Keratinocyte (primary cell): ENCODE measurements at regions not wholly inside any gene's neighbourhood (a gene's known extent, or its start where the extent isn't known, plus 50 kb on each side); places are given as distances from the start of the nearest gene placed in this dataset.

ENCODE experiments used
- DNase-seq: peaks from one replicate; pipeline ENCODE4 v3.0.0-alpha.2; 2011; ENCODE audit warnings: low read depth, missing footprints, low spot score
- FAIRE-seq: peaks from 2 replicates; lab custom pipeline; 2011; peaks lifted over from hg19 to GRCh38; lab: Jason Lieb, UNC
- H2AFZ ChIP-seq: 2 replicates; pipeline ENCODE4 v1.6.0; 2012; ENCODE audit warnings: low read length, control low read depth, inconsistent platforms; ENCODE audit not compliant: control insufficient read depth
- H3K27ac ChIP-seq: 2 replicates; pipeline ENCODE4 v1.5.1; 2011; ENCODE audit warnings: low read length; ENCODE audit not compliant: control insufficient read depth, insufficient read depth
- H3K27me3 ChIP-seq: 3 replicates; pipeline ENCODE4 v1.6.0; 2011; ENCODE audit warnings: low read length; ENCODE audit not compliant: control insufficient read depth, insufficient read depth; ENCODE audit errors: extremely low read depth
- H3K36me3 ChIP-seq, 2 experiments: 2 replicates in 1 of 2; 3 replicates in 1 of 2; pipeline ENCODE4 v1.5.1; 2011; ENCODE audit warnings: low read length in 2 of 2, mild to moderate bottlenecking in 1 of 2; ENCODE audit not compliant: control insufficient read depth in 2 of 2, insufficient read depth in 2 of 2; ENCODE audit errors: extremely low read depth in 1 of 2
- H3K4me1 ChIP-seq: 3 replicates; pipeline ENCODE4 v1.5.1; 2011; ENCODE audit warnings: low read length; ENCODE audit not compliant: control insufficient read depth, insufficient read depth; ENCODE audit errors: extremely low read depth
- H3K4me2 ChIP-seq: 3 replicates; pipeline ENCODE4 v1.6.0; 2011; ENCODE audit warnings: low read depth, low read length; ENCODE audit not compliant: control insufficient read depth, insufficient read depth; ENCODE audit errors: extremely low read depth
- H3K4me3 ChIP-seq, 3 experiments: fragments of 200-600 bp in 1 of 3; sonication (generic) in 1 of 3; 2 replicates in 2 of 3; 3 replicates in 1 of 3; pipeline ENCODE4 v1.5.1; 2011 to 2016; ENCODE audit warnings: low read length in 3 of 3, mild to moderate bottlenecking in 3 of 3, control low read depth in 2 of 3, inconsistent platforms in 1 of 3, low read depth in 1 of 3, mixed read lengths in 1 of 3, mixed run types in 1 of 3, moderate library complexity in 1 of 3; ENCODE audit not compliant: control insufficient read depth in 2 of 3, insufficient read depth in 2 of 3; ENCODE audit errors: extremely low read depth in 1 of 3
- H3K79me2 ChIP-seq: 2 replicates; pipeline ENCODE4 v1.6.0; 2012; ENCODE audit warnings: low read length; ENCODE audit not compliant: control insufficient read depth, insufficient read depth
- H3K9ac ChIP-seq: 3 replicates; pipeline ENCODE4 v1.6.0; 2011; ENCODE audit warnings: low read length; ENCODE audit not compliant: control insufficient read depth, insufficient read depth; ENCODE audit errors: extremely low read depth
- H3K9me1 ChIP-seq: 3 replicates; pipeline ENCODE4 v1.6.0; 2011; ENCODE audit warnings: low read length; ENCODE audit not compliant: control insufficient read depth, insufficient read depth; ENCODE audit errors: extremely low read depth
- H3K9me3 ChIP-seq: 2 replicates; pipeline ENCODE4 v1.5.1; 2012; ENCODE audit warnings: low read depth, low read length; ENCODE audit not compliant: control insufficient read depth
- H4K20me1 ChIP-seq: 3 replicates; pipeline ENCODE4 v1.6.0; 2011; ENCODE audit warnings: low read length; ENCODE audit not compliant: control insufficient read depth, insufficient read depth; ENCODE audit errors: extremely low read depth
- EZH2 ChIP-seq: IDR thresholded peaks from one replicate; pipeline ENCODE4 v1.6.1; 2012; ENCODE audit warnings: inconsistent platforms, mild to moderate bottlenecking, low read length, moderate library complexity
- dilution Hi-C: fragments of 300-500 bp; cut with MboI; formaldehyde crosslinking; loops from one replicate; pipeline ENCODE4 v1.7.0; 2020; ENCODE audit warnings: low sequenced_read_pairs; ENCODE audit not compliant: extremely low pct_ligation_motif_present
- TF ChIP-seq, protein P1 (sequence below), 3 experiments: IDR thresholded peaks in 1 of 3; conservative IDR thresholded peaks in 1 of 3; optimal IDR thresholded peaks in 1 of 3; 2 replicates in 2 of 3; 3 replicates in 1 of 3; pipeline versions ENCODE3 to v1.5.1; 2011; ENCODE audit warnings: low read length in 3 of 3, mild to moderate bottlenecking in 3 of 3, moderate library complexity in 2 of 3, control low read depth in 1 of 3, inconsistent platforms in 1 of 3; ENCODE audit not compliant: insufficient read depth in 2 of 3; ENCODE audit errors: extremely low read depth in 1 of 3

DNA sequence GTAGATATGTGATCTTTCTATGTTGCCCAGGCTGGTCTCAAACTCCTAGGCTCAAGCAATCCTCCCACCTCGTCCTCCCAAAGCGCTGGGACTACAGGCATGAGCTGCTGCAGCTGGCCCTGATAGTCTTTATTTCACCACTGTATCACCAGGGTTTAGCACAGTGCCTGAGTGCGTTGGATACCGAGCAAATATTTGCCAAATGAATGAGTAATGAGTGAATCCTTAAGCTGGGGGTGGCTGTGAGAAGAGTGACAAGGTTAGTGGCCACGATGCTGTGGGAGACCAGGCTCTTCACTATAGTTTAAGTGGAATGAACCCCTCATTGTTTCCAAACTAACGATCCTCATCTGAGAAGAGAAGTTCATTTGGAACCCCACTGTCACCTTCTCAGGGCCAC is 60.8 kb upstream of the FAM136A start:
- Histone ChIP-seq H3K9me1 (no peaks in the 10 kb centered on the region), H3K4me3 (no peak overlapping the region), H4K20me1 (no peaks in the 10 kb centered on the region), H2AFZ (no peak overlapping the region), H3K4me1 (peaks cover 16% of the 10 kb centered on the region), H3K9me3 (no peaks in the 10 kb centered on the region), H3K79me2 (no peaks in the 10 kb centered on the region), H3K27me3 (no peaks in the 10 kb centered on the region), H3K4me2 (no peak overlapping the region), H3K36me3 (no peaks in the 10 kb centered on the region), H3K9ac (no peak overlapping the region), H3K27ac (no peak overlapping the region)
- dilution Hi-C loops = no loop called here
- FAIRE-seq (no peak), DNase-seq (no peak)
- TF ChIP-seq EZH2 = no peak
- TF ChIP-seq, protein P1, sequence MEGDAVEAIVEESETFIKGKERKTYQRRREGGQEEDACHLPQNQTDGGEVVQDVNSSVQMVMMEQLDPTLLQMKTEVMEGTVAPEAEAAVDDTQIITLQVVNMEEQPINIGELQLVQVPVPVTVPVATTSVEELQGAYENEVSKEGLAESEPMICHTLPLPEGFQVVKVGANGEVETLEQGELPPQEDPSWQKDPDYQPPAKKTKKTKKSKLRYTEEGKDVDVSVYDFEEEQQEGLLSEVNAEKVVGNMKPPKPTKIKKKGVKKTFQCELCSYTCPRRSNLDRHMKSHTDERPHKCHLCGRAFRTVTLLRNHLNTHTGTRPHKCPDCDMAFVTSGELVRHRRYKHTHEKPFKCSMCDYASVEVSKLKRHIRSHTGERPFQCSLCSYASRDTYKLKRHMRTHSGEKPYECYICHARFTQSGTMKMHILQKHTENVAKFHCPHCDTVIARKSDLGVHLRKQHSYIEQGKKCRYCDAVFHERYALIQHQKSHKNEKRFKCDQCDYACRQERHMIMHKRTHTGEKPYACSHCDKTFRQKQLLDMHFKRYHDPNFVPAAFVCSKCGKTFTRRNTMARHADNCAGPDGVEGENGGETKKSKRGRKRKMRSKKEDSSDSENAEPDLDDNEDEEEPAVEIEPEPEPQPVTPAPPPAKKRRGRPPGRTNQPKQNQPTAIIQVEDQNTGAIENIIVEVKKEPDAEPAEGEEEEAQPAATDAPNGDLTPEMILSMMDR (optimal IDR thresholded peaks at IDR 0.05 in 1 of 3, IDR thresholded peaks at IDR 0.05 in 1 of 3, conservative IDR thresholded peaks at IDR 0.05 in 1 of 3; ENCODE audit: extremely low read depth in 1 of 3, insufficient read depth in 2 of 3, low read length in 3 of 3) = no peak

DNA sequence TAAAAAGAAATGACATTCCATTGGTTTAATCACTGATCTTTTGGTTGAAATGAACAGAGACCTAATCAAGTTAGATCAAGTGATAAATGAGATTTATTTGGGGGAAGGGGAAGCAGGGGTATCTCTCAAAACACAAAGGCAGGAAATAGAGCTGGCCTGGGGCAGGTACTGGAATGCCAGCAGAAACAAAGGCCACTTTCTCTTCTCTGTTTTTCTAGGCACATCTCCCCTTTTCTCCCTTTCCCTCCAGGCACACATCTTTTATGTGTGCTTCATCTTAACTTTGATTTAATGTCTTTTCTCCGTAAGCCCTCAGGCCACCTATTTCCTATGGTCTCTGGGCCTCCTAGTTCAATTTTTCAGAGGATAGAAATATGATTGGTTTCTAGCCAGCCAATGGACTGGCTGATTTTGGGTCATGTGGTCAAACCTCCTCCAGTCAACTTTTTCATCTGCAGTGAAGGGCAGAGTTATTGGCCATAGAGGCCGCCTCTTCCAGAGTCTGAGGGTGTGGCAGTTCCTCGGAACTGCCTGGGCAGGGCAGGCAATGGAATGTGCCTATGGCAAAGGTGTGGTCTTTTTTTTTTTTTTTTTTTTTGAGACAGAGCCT is 58.9 kb upstream of the FAM136A start:
- dilution Hi-C loops = no loop called here
- no peaks in the 10 kb centered on the region for H3K36me3 ChIP-seq
- no peaks in the 10 kb centered on the region for H3K27me3 ChIP-seq
- no peaks in the 10 kb centered on the region for H3K79me2 ChIP-seq
- H2AFZ ChIP-seq = peak overlapping the region; percentile 13
- peak overlapping the region; percentile 4 for H3K4me2 ChIP-seq
- H3K4me3 ChIP-seq = no peak overlapping the region
- peaks cover 8% of the 10 kb centered on the region for H3K4me1 ChIP-seq
- no peaks in the 10 kb centered on the region for H3K9me1 ChIP-seq
- FAIRE-seq (peak; percentile 53), DNase-seq (no peak)
- TF ChIP-seq, protein P1 (optimal IDR thresholded peaks at IDR 0.05 in 1 of 3, IDR thresholded peaks at IDR 0.05 in 1 of 3, conservative IDR thresholded peaks at IDR 0.05 in 1 of 3; ENCODE audit: extremely low read depth in 1 of 3, insufficient read depth in 2 of 3, low read length in 3 of 3) = no peak
- no peak for TF ChIP-seq EZH2
- no peak overlapping the region for H3K9ac ChIP-seq
- no peaks in the 10 kb centered on the region for H4K20me1 ChIP-seq
- H3K9me3 ChIP-seq = no peaks in the 10 kb centered on the region
- peak overlapping the region; percentile 25 for H3K27ac ChIP-seq
